GM23248 (cell line): ENCODE measurements at regions not wholly inside any gene's neighbourhood (a gene's known extent, or its start where the extent isn't known, plus 50 kb on each side); places are given as distances from the start of the nearest gene placed in this dataset.
"Not testable (repeated sequence)": the region's sequence is repeated elsewhere in the genome, so short reads cannot be mapped to it uniquely, and the experiment has no call there.

Experiments used
- DNase-seq: peaks from one replicate; pipeline ENCODE4 v3.0.0-alpha.2; 2015
- H2AFZ ChIP-seq: fragments of 200-600 bp; sonication (generic); 2 replicates; pipeline ENCODE4 v1.6.1; 2016; ENCODE audit warnings: antibody characterized with exemption
- H3F3A ChIP-seq: fragments of 200-600 bp; sonication (generic); 2 replicates; pipeline ENCODE4 v1.6.1; 2016; ENCODE audit warnings: mild to moderate bottlenecking, antibody characterized with exemption, mixed run types; ENCODE audit not compliant: insufficient read depth
- H3K27ac ChIP-seq: fragments of 200-600 bp; sonication (generic); 2 replicates; pipeline ENCODE4 v1.5.1; 2016; ENCODE audit warnings: mild to moderate bottlenecking
- H3K27me3 ChIP-seq: fragments of 200-600 bp; sonication (generic); replicated peaks from 2 replicates; pipeline ENCODE4 v1.6.1; 2016; ENCODE audit warnings: mild to moderate bottlenecking; ENCODE audit not compliant: insufficient read depth
- H3K36me3 ChIP-seq: fragments of 200-600 bp; sonication (generic); 2 replicates; pipeline ENCODE4 v1.6.1; 2016; ENCODE audit warnings: low read depth, mild to moderate bottlenecking
- H3K4me1 ChIP-seq: fragments of 200-600 bp; sonication (generic); 2 replicates; pipeline ENCODE4 v1.6.1; 2016; ENCODE audit warnings: mild to moderate bottlenecking; ENCODE audit not compliant: insufficient read depth
- H3K4me2 ChIP-seq: fragments of 200-600 bp; sonication (generic); one replicate; pipeline ENCODE4 v1.6.1; 2016; ENCODE audit warnings: mild to moderate bottlenecking; ENCODE audit not compliant: unreplicated experiment
- H3K4me3 ChIP-seq: fragments of 200-600 bp; sonication (generic); 2 replicates; pipeline ENCODE4 v1.5.1; 2016; ENCODE audit warnings: mild to moderate bottlenecking
- H3K79me2 ChIP-seq: fragments of 200-600 bp; sonication (generic); 2 replicates; pipeline ENCODE4 v1.6.1; 2016; ENCODE audit warnings: mild to moderate bottlenecking; ENCODE audit not compliant: insufficient read depth
- H3K9ac ChIP-seq: fragments of 200-600 bp; sonication (generic); 2 replicates; pipeline ENCODE4 v1.6.1; 2016; ENCODE audit warnings: mild to moderate bottlenecking
- H3K9me2 ChIP-seq: fragments of 200-600 bp; sonication (generic); 2 replicates; pipeline ENCODE4 v1.6.1; 2016; ENCODE audit warnings: mixed run types, mild to moderate bottlenecking, moderate library complexity; ENCODE audit not compliant: insufficient read depth
- H3K9me3 ChIP-seq: fragments of 200-600 bp; sonication (generic); one replicate; pipeline ENCODE4 v1.6.1; 2017; ENCODE audit warnings: low read depth
- H4K20me1 ChIP-seq: fragments of 200-600 bp; sonication (generic); 2 replicates; pipeline ENCODE4 v1.6.0; 2016; ENCODE audit not compliant: insufficient read depth
- EZH2 ChIP-seq: fragments of 200-600 bp; sonication (generic); IDR thresholded peaks from 2 replicates; pipeline ENCODE4 v1.6.1; 2018; ENCODE audit warnings: antibody characterized with exemption, mild to moderate bottlenecking; ENCODE audit not compliant: insufficient read depth, poor library complexity, severe bottlenecking
- EZH2phosphoT487 ChIP-seq: fragments of 200-600 bp; sonication (generic); IDR thresholded peaks from 2 replicates; pipeline ENCODE4 v1.6.1; 2018; ENCODE audit warnings: antibody characterized with exemption, moderate library complexity, mild to moderate bottlenecking, low read depth; ENCODE audit not compliant: insufficient read depth
- whole genome bisulfite sequencing, 2 experiments: methylation state at CpG; one replicate each; pipeline ENCODE4 v1.1.6; 2015 to 2017; ENCODE audit warnings: low lambda C conversion rate in 2 of 2, low coverage in 1 of 2; ENCODE audit errors: missing lambda C conversion rate in 2 of 2; 5-methylcytosine and 5-hydroxymethylcytosine counted together
- in situ Hi-C: fragments of 300-500 bp; cut with MboI; formaldehyde crosslinking; loops from 2 replicates; pipeline ENCODE4 v1.15.0; 2020

DNA sequence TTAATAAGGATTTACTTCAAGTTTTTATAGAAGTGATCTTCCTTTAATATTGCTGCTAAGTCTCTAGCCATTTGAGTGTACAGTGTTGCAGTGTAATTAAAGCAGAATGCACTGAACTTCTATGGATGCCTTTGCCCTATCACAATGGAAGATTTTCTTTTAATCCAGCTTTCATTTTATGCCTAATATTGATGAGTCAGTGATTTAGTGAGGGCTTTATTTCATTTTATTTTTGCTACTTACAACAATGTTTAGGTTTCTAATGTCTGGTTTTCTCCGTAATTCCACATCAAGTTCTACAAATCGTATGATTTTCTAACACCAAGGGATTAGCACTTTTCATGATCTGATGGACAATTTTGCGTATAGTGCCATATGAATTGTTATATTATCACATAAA, 504.1 kb downstream of the PCDH11X start:
- H3K9me2 ChIP-seq: no peaks in the 10 kb centered on the region
- no peaks in the 10 kb centered on the region for H3K9me3 ChIP-seq
- no peaks in the 10 kb centered on the region for H4K20me1 ChIP-seq
- H3F3A ChIP-seq: no peaks in the 10 kb centered on the region
- no peak overlapping the region for H3K4me2 ChIP-seq
- H3K79me2 ChIP-seq: no peaks in the 10 kb centered on the region
- TF ChIP-seq EZH2 (no peak), EZH2phosphoT487 (no peak)
- DNase-seq: no peak
- H3K36me3 ChIP-seq: no peaks in the 10 kb centered on the region
- WGBS, 2 experiments: 21 to 51% methylated on average over 3 of the region's 3 CpGs
- in situ Hi-C loops: no loop called here
- H3K4me1 ChIP-seq: no peaks in the 10 kb centered on the region
- H2AFZ ChIP-seq: no peak overlapping the region
- H3K9ac ChIP-seq: no peak overlapping the region
- H3K27me3 ChIP-seq: no peaks in the 10 kb centered on the region
- H3K27ac ChIP-seq: no peak overlapping the region
- H3K4me3 ChIP-seq: no peak overlapping the region

DNA sequence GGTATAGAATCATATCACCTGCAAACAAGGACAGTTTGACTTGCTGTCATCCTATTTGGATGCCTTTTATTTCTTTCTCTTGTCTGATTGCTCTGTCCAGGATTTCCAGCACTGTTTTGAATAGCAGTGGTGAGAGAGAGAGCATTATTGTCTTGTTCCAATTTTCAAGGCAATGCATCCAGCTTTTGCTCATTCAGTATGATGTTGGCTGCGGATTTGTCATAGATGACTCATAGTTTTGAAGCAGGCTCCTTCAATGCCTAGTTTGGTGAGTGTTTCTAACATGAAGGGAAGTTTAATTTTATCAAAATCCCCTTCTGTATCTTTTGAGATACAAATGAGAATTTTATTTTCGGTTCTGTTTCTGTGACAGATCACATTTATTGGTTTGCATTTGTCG, 518.9 kb downstream of the PCDH11X start:
- H3K9me2 ChIP-seq, H3K27me3 ChIP-seq, H3K4me3 ChIP-seq, H3K4me1 ChIP-seq, H2AFZ ChIP-seq, H3K79me2 ChIP-seq, H4K20me1 ChIP-seq, H3K27ac ChIP-seq, H3K9me3 ChIP-seq, H3K4me2 ChIP-seq, in situ Hi-C loops, H3K9ac ChIP-seq, DNase-seq, H3K36me3 ChIP-seq, H3F3A ChIP-seq: not testable (repeated sequence)
- WGBS, 2 experiments: 12 to 20% methylated on average over 3 of the region's 3 CpGs

DNA sequence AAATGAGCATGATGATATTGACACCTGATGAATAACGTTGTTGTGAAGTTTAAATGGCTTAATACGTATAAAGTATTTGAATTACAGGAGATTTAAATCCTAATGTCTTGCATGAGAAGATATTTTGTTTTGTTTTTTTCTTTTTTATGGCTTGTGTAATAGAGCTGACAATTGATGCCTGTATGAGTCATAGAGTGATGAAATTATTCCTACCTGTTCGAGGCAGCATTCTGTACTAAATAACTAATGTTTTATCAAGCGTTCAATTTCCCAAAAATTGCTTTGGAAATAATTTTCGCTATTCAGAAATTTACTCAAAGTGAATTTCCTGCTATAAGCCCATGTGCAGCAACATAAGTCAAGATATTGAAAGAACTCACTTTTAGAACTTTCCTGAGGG, 554.0 kb downstream of the PCDH11X start:
- H3F3A ChIP-seq, H3K4me1 ChIP-seq, H3K27ac ChIP-seq, H3K4me3 ChIP-seq, H3K9me3 ChIP-seq, H3K79me2 ChIP-seq, DNase-seq, in situ Hi-C loops, H3K9me2 ChIP-seq, H3K4me2 ChIP-seq, H4K20me1 ChIP-seq, H3K9ac ChIP-seq, H2AFZ ChIP-seq, H3K27me3 ChIP-seq, H3K36me3 ChIP-seq: not testable (repeated sequence)
- WGBS, 2 experiments: 8 to 20% methylated on average over 4 to 5 of the region's 5 CpGs

DNA sequence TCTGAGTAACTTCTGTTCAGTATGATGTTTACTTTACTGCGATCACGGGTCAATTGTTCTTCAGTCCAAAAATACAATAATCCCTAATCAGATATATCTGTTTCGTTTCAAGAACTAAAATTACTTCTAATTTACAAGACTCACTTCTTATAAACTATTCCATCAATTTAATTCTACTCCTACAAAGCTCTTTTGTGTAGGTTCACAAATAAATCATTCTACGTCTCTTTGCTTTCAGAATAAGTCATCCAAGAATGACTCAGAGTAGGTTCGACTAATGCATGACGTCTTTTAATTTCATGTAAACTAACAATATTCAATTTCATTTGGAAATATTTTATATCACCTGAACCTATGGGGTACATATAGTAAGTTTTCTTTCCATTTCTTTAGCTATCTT, 571.9 kb downstream of the PCDH11X start:
- not testable (repeated sequence) for H3K36me3 ChIP-seq, H3K4me2 ChIP-seq

DNA sequence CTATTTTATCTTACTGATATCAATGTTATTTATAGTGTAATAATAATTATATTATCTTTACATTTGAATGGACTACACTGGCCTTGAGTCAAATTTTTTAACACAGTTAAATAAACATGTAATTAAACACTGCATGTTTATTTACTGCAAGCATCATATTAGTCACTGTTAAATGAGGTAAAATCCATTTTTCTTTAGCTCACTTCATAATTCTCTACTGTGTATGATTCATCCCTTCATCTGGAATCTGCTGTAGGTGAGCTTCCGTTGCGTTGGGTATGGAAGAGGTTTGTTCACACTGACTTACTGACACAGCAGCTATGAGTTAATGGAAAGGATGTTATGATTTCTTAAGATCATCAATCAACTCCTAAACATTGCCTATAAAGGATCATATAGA, 572.3 kb downstream of the PCDH11X start:
- Histone ChIP-seq H3K79me2 (no peaks in the 10 kb centered on the region), H3K9me2 (no peaks in the 10 kb centered on the region), H3F3A (no peaks in the 10 kb centered on the region), H3K4me3 (no peak overlapping the region), H3K4me1 (no peaks in the 10 kb centered on the region), H3K36me3 (no peaks in the 10 kb centered on the region), H4K20me1 (no peaks in the 10 kb centered on the region), H3K9ac (no peak overlapping the region), H3K4me2 (no peak overlapping the region), H3K27me3 (no peaks in the 10 kb centered on the region), H3K9me3 (no peaks in the 10 kb centered on the region), H2AFZ (no peak overlapping the region), H3K27ac (no peak overlapping the region)
- in situ Hi-C loops: no loop called here
- TF ChIP-seq EZH2 (no peak), EZH2phosphoT487 (no peak)
- DNase-seq: no peak
- 33 to 38% methylated on average over 2 of the region's 2 CpGs for WGBS, 2 experiments

More for the DNA sequence above, 571.9 kb downstream of the PCDH11X start:
- H3K4me1 ChIP-seq, H2AFZ ChIP-seq, H3F3A ChIP-seq, H3K27me3 ChIP-seq, DNase-seq, in situ Hi-C loops, H4K20me1 ChIP-seq, H3K9ac ChIP-seq, H3K9me2 ChIP-seq, H3K4me3 ChIP-seq, H3K27ac ChIP-seq, H3K9me3 ChIP-seq, H3K79me2 ChIP-seq: not testable (repeated sequence)
- 27 to 38% methylated on average over 6 of the region's 6 CpGs for WGBS, 2 experiments
